Lung (tissue), 11 donors: ENCODE measurements at regions not wholly inside any gene's neighbourhood (a gene's known extent, or its start where the extent isn't known, plus 50 kb on each side); places are given as distances from the start of the nearest gene placed in this dataset.

Experiments used
- ATAC-seq: fragments of 200-7000 bp; cut with Tn5 transposase; one replicate; pipeline ENCODE4 v1.9.1; 2020; ENCODE audit warnings: moderate number of reproducible peaks; ENCODE audit not compliant: insufficient read depth, low FRiP score
- DNase-seq, 3 donors: peaks; one replicate each; pipeline ENCODE4 v3.0.0-alpha.2; 2013 to 2017
- H3K27ac ChIP-seq, 2 donors: one replicate each; pipeline ENCODE4 v1.5.1; 2013; ENCODE audit warnings: mild to moderate bottlenecking in 2 of 2, moderate library complexity in 2 of 2, control low read depth in 1 of 2, inconsistent platforms in 1 of 2, low read depth in 1 of 2, low read length in 1 of 2
- H3K27me3 ChIP-seq, 3 donors: one replicate each; pipeline ENCODE4 v1.5.1; 2013; ENCODE audit warnings: low read length in 2 of 3; ENCODE audit not compliant: control insufficient read depth in 3 of 3, insufficient read depth in 3 of 3
- H3K36me3 ChIP-seq, 4 donors: one replicate each; pipeline ENCODE4 v1.5.1; 2013; ENCODE audit warnings: low read length in 4 of 4, mild to moderate bottlenecking in 1 of 4, moderate library complexity in 1 of 4; ENCODE audit not compliant: control insufficient read depth in 4 of 4, insufficient read depth in 4 of 4
- H3K4me1 ChIP-seq, 5 donors: one replicate each; pipeline ENCODE4 v1.5.1; 2013; ENCODE audit warnings: low read length in 5 of 5, mild to moderate bottlenecking in 2 of 5, moderate library complexity in 1 of 5; ENCODE audit not compliant: control insufficient read depth in 5 of 5, insufficient read depth in 5 of 5
- H3K4me3 ChIP-seq: one replicate; pipeline ENCODE4 v1.5.1; 2013; ENCODE audit warnings: mild to moderate bottlenecking, control low read depth, moderate library complexity
- H3K9ac ChIP-seq, 2 donors: one replicate each; pipeline ENCODE4 v1.5.1; 2013; ENCODE audit warnings: low read length in 2 of 2, control low read depth in 1 of 2; ENCODE audit not compliant: insufficient read depth in 1 of 2
- H3K9me3 ChIP-seq, 4 donors: one replicate each; pipeline ENCODE4 v1.5.1; 2013; ENCODE audit warnings: low read length in 3 of 4, mild to moderate bottlenecking in 1 of 4, moderate library complexity in 1 of 4; ENCODE audit not compliant: control insufficient read depth in 4 of 4, insufficient read depth in 3 of 4
- CTCF ChIP-seq: IDR thresholded peaks from 2 replicates; pipeline ENCODE4 v1.5.1; 2012; ENCODE audit warnings: mild to moderate bottlenecking; ENCODE audit errors: control extremely low read depth, extremely low read depth
- WGBS, 2 donors: extraction: QIAGEN DNeasy Blood & Tissue Kit; methylation state at CpG; one replicate each; pipeline ENCODE4 v1.1.7; 2013; 5-methylcytosine and 5-hydroxymethylcytosine counted together
- donor health status: control.
- donor health status: control.
- donor health status: Bipolar disorder and iron deficiency.
- donor health status: healthy.
- donor health status: DM: yes; HTN: yes; CAD: no.

GRCh38 chr7:1313613-1314012, 80.9 kb downstream of the UNCX start:
- no peak for ATAC-seq
- Histone ChIP-seq H3K9ac (no peak overlapping the region), H3K27ac (no peak overlapping the region), H3K36me3 (no peaks in the 10 kb centered on the region), H3K27me3 (no peaks in the 10 kb centered on the region), H3K9me3 (peaks cover 0 to 10% (median 0%) of the 10 kb centered on the region in 4 donors), H3K4me3 (no peak overlapping the region), H3K4me1 (no peaks in the 10 kb centered on the region)
- 66 to 68% methylated on average over 15 of the region's 15 CpGs for WGBS, 2 donors
- DNase-seq, result no peak
- TF ChIP-seq CTCF, result no peak

GRCh38 chr7:1314021-1314907, 81.6 kb downstream of the UNCX start:
- H3K9me3 ChIP-seq, result peaks cover 0 to 10% (median 0%) of the 10 kb centered on the region in 4 donors
- H3K27me3 ChIP-seq, result peaks cover 0 to 3% (median 0%) of the 10 kb centered on the region in 3 donors
- 74 to 77% methylated on average over 28 of the region's 28 CpGs for WGBS, 2 donors
- no peak overlapping the region for H3K4me3 ChIP-seq
- no peak for TF ChIP-seq CTCF
- no peak overlapping the region for H3K27ac ChIP-seq
- DNase-seq (no peak), ATAC-seq (no peak)
- H3K36me3 ChIP-seq, result no peaks in the 10 kb centered on the region
- H3K4me1 ChIP-seq, result no peaks in the 10 kb centered on the region
- no peak overlapping the region for H3K9ac ChIP-seq

- Histone ChIP-seq H3K27ac (no peak overlapping the region), H3K27me3 (peaks cover 0 to 3% (median 0%) of the 10 kb centered on the region in 3 donors), H3K4me3 (no peak overlapping the region), H3K4me1 (no peaks in the 10 kb centered on the region), H3K9ac (no peak overlapping the region), H3K9me3 (peaks cover 0 to 7% (median 0%) of the 10 kb centered on the region in 4 donors), H3K36me3 (no peaks in the 10 kb centered on the region)
- WGBS, 2 donors, result 85 to 86% methylated on average over 26 of the region's 26 CpGs
- no peak for DNase-seq
- ATAC-seq, result no peak
- TF ChIP-seq CTCF, result no peak
These were observed 82.3 kb downstream of the UNCX start for GRCh38 chr7:1314908-1315450.
